GM23338 (cell line): ENCODE measurements at regions not wholly inside any gene's neighbourhood (a gene's known extent, or its start where the extent isn't known, plus 50 kb on each side); places are given as distances from the start of the nearest gene placed in this dataset.

ENCODE experiments used
- ATAC-seq: fragments of 200-7000 bp; cut with Tn5 transposase; 3 replicates; pipeline ENCODE4 v1.9.1; 2020
- DNase-seq: peaks from one replicate; pipeline ENCODE4 v3.0.0-alpha.2; 2015; ENCODE audit warnings: low spot score
- H2AFZ ChIP-seq: fragments of 200-600 bp; sonication (generic); 2 replicates; pipeline ENCODE4 v1.8.0; 2016; ENCODE audit warnings: antibody characterized with exemption, mild to moderate bottlenecking, moderate library complexity
- H3F3A ChIP-seq: fragments of 200-600 bp; sonication (generic); replicated peaks from 2 replicates; pipeline ENCODE4 v1.8.0; 2017; ENCODE audit warnings: antibody characterized with exemption, mixed run types, low read depth
- H3K27ac ChIP-seq: fragments of 200-600 bp; sonication (generic); 2 replicates; pipeline ENCODE4 v1.6.1; 2016; ENCODE audit warnings: low read depth
- H3K27me3 ChIP-seq: fragments of 200-600 bp; sonication (generic); 2 replicates; pipeline ENCODE4 v1.8.0; 2016; ENCODE audit warnings: mild to moderate bottlenecking, mixed run types, moderate library complexity; ENCODE audit not compliant: insufficient read depth
- H3K36me3 ChIP-seq: fragments of 200-600 bp; sonication (generic); 2 replicates; pipeline ENCODE4 v1.8.0; 2016; ENCODE audit warnings: mild to moderate bottlenecking; ENCODE audit not compliant: insufficient read depth
- H3K4me1 ChIP-seq: fragments of 200-600 bp; sonication (generic); 2 replicates; pipeline ENCODE4 v1.8.0; 2016; ENCODE audit warnings: mild to moderate bottlenecking, moderate library complexity; ENCODE audit not compliant: insufficient read depth
- H3K4me2 ChIP-seq: fragments of 200-600 bp; sonication (generic); 2 replicates; pipeline ENCODE4 v1.7.1; 2017; ENCODE audit warnings: mixed run types
- H3K4me3 ChIP-seq: fragments of 200-600 bp; sonication (generic); 2 replicates; pipeline ENCODE4 v1.6.1; 2016; ENCODE audit warnings: mixed run types
- H3K79me2 ChIP-seq: fragments of 200-600 bp; sonication (generic); replicated peaks from 2 replicates; pipeline ENCODE4 v1.8.0; 2017; ENCODE audit warnings: mild to moderate bottlenecking; ENCODE audit not compliant: insufficient read depth
- H3K9me2 ChIP-seq: fragments of 200-600 bp; sonication (generic); 2 replicates; pipeline ENCODE4 v1.8.0; 2017; ENCODE audit not compliant: insufficient read depth
- H4K20me1 ChIP-seq: fragments of 200-600 bp; sonication (generic); replicated peaks from 2 replicates; pipeline ENCODE4 v1.8.0; 2017; ENCODE audit warnings: mild to moderate bottlenecking; ENCODE audit not compliant: insufficient read depth
- H3K27ac Mint-ChIP-seq: 2 replicates; pipeline ENCODE4 v1.8.0; 2020; ENCODE audit warnings: inconsistent platforms, mild to moderate bottlenecking, moderate library complexity, mixed read lengths
- H3K27me3 Mint-ChIP-seq: 3 replicates; pipeline ENCODE4 v1.8.0; 2022; ENCODE audit warnings: low read depth, mild to moderate bottlenecking, moderate library complexity, mixed read lengths, inconsistent platforms; ENCODE audit not compliant: insufficient read depth, poor library complexity
- H3K36me3 Mint-ChIP-seq: 3 replicates; pipeline ENCODE4 v1.8.0; 2021; ENCODE audit warnings: low read depth, mild to moderate bottlenecking, inconsistent platforms, moderate library complexity, mixed read lengths
- H3K4me1 Mint-ChIP-seq: 3 replicates; pipeline ENCODE4 v1.8.0; 2020; ENCODE audit warnings: mild to moderate bottlenecking, inconsistent platforms, mixed read lengths
- H3K4me3 Mint-ChIP-seq: 3 replicates; pipeline ENCODE4 v1.8.0; 2021; ENCODE audit warnings: moderate library complexity, mild to moderate bottlenecking, inconsistent platforms, mixed read lengths
- H3K9me3 Mint-ChIP-seq: 3 replicates; pipeline ENCODE4 v1.8.0; 2020; ENCODE audit warnings: moderate library complexity, mild to moderate bottlenecking, inconsistent platforms, mixed read lengths
- CREB1 ChIP-seq: fragments of 250-450 bp; sonication (Bioruptor Pico); IDR thresholded peaks from 2 replicates; pipeline ENCODE4 v1.5.0; 2020; ENCODE audit warnings: low read depth, mild to moderate bottlenecking, moderate library complexity
- CTCF ChIP-seq, 2 experiments: fragments of 200-600 bp in 1 of 2; sonication (generic) in 1 of 2; conservative IDR thresholded peaks; 2 replicates each; pipeline versions ENCODE4 v1.5.1 to v1.6.1; 2016 to 2017; ENCODE audit warnings: antibody characterized with exemption in 2 of 2, low read depth in 2 of 2, mild to moderate bottlenecking in 2 of 2, moderate library complexity in 1 of 2
- ETS1 ChIP-seq: IDR thresholded peaks from 2 replicates; pipeline ENCODE4 v1.6.1; 2016; ENCODE audit warnings: antibody characterized with exemption
- EZH2 ChIP-seq: fragments of 200-600 bp; sonication (generic); IDR thresholded peaks from one replicate; pipeline ENCODE4 v1.8.0; 2017; ENCODE audit warnings: antibody characterized with exemption, mild to moderate bottlenecking, low read depth; ENCODE audit not compliant: unreplicated experiment
- JUNB ChIP-seq: IDR thresholded peaks from one replicate; pipeline ENCODE4 v1.6.1; 2016; ENCODE audit warnings: antibody characterized with exemption; ENCODE audit not compliant: unreplicated experiment
- NANOG ChIP-seq: IDR thresholded peaks from 2 replicates; pipeline ENCODE4 v1.6.1; 2016; ENCODE audit warnings: antibody characterized with exemption, borderline replicate concordance
- POLR2AphosphoS5 ChIP-seq: IDR thresholded peaks from 2 replicates; pipeline ENCODE4 v1.6.1; 2016; ENCODE audit warnings: antibody characterized with exemption, low read depth
- REST ChIP-seq: IDR thresholded peaks from one replicate; pipeline ENCODE4 v1.6.1; 2018; ENCODE audit warnings: antibody characterized with exemption; ENCODE audit not compliant: unreplicated experiment
- ZNF114 ChIP-seq: fragments of 250-450 bp; sonication (Bioruptor Pico); IDR thresholded peaks from 2 replicates; pipeline ENCODE4 v1.5.0; 2020; ENCODE audit warnings: mild to moderate bottlenecking, moderate library complexity
- ZNF462 ChIP-seq: fragments of 250-450 bp; sonication (Bioruptor Pico); IDR thresholded peaks from 2 replicates; pipeline ENCODE4 v1.5.0; 2020; ENCODE audit warnings: mild to moderate bottlenecking, moderate library complexity

DNA sequence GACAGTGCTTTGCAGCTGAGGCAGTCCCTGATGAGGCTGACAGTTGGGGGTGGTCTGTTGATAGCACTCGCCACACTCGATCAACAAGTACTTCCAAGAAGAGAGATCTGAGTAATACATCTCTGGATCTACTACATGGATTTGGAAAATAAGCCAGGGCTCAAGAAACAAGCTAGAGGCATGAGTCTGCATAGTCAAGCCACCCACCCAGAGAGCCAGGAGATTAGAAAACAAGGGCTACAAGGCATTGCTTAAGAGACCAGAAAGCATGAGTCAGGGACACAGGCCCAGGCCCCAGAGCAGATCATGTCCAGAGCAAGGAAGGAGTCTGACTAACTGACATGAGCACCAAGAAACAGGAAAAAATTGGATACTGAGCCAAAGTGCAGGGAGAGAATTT, 196.9 kb upstream of the CWC22 start (continued):
- no peak for TF ChIP-seq JUNB
- TF ChIP-seq ZNF114 = no peak
- TF ChIP-seq EZH2 = no peak
- TF ChIP-seq CTCF (conservative IDR thresholded peaks at IDR 0.05; ENCODE audit: low read depth in 2 of 2) = no peak
- no peak for TF ChIP-seq POLR2AphosphoS5
- no peak for TF ChIP-seq NANOG
- no peak for TF ChIP-seq CREB1 (CRISPR knock-in tag)
- TF ChIP-seq REST = no peak

DNA sequence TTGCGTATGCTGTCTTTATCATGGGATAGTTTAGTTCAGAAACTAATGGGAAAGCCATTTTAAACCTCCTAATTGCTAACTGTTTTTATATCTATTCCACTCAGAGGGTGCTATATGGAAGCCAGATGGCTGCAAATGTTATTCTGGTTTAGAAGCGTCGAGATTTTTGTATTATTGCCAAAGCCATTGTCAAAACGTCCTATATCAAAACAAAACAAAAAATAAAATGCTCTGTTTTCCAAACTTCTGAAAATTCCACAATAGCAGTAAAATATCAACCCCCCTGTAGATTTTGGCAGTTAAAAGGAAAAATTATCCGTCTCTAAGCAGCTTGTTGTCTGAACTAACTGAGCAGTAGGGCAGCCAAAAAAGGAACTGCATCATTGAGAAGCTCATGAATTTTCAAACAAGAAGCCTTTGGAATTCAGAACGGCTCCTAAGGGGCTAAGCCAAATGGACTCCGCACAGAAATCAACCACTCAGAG, 195.4 kb upstream of the CWC22 start:
- H3K9me2 ChIP-seq = no peaks in the 10 kb centered on the region
- DNase-seq (peak; percentile 2), ATAC-seq (no peak)
- peak overlapping the region; percentile 66; the same call in 1 of the 2 replicates for H3K27ac Mint-ChIP-seq
- H2AFZ ChIP-seq = peak overlapping the region; percentile 5; the same call in 1 of the 2 replicates
- peaks cover 18% of the 10 kb centered on the region for H3K4me1 Mint-ChIP-seq
- no peaks in the 10 kb centered on the region for H3K36me3 ChIP-seq
- no peaks in the 10 kb centered on the region for H4K20me1 ChIP-seq
- no peaks in the 10 kb centered on the region for H3K36me3 Mint-ChIP-seq
- no peaks in the 10 kb centered on the region for H3K27me3 Mint-ChIP-seq
- no peaks in the 10 kb centered on the region for H3K79me2 ChIP-seq
- H3K27me3 ChIP-seq = no peaks in the 10 kb centered on the region
- no peaks in the 10 kb centered on the region for H3K9me3 Mint-ChIP-seq
- no peak overlapping the region for H3K4me2 ChIP-seq
- H3K4me3 Mint-ChIP-seq = no peak overlapping the region
- no peak overlapping the region for H3K4me3 ChIP-seq
- no peaks in the 10 kb centered on the region for H3F3A ChIP-seq
- peaks cover 21% of the 10 kb centered on the region for H3K4me1 ChIP-seq
- no peak overlapping the region for H3K27ac ChIP-seq
- TF ChIP-seq CREB1 (CRISPR knock-in tag) (no peak), ETS1 (no peak), ZNF114 (no peak), ZNF462 (CRISPR knock-in tag) (no peak)
